Non-pigmented ciliary epithelial cell (primary cell): ENCODE measurements at regions not wholly inside any gene's neighbourhood (a gene's known extent, or its start where the extent isn't known, plus 50 kb on each side); places are given as distances from the start of the nearest gene placed in this dataset.

ENCODE experiments used
- DNase-seq: peaks from one replicate; pipeline ENCODE4 v3.0.0-alpha.2; 2010; ENCODE audit warnings: low read depth

- no peak for DNase-seq
Observed at GRCh38 chr2:59074071-59074470, 832.9 kb upstream of the FANCL start.

- DNase-seq: no peak
Observed at GRCh38 chr2:59073286-59073685, 832.2 kb upstream of the FANCL start.

GRCh38 chr2:59068255-59068654 is 827.1 kb upstream of the FANCL start:
- DNase-seq: no peak

- no peak for DNase-seq
Observed at GRCh38 chr2:59066787-59067399, 825.8 kb upstream of the FANCL start.

- DNase-seq: no peak
Observed at GRCh38 chr2:59047373-59047995, 806.4 kb upstream of the FANCL start.

- DNase-seq: no peak
Observed at GRCh38 chr2:59046401-59047372, 805.6 kb upstream of the FANCL start.

GRCh38 chr2:59044736-59045135 is 803.6 kb upstream of the FANCL start:
- no peak for DNase-seq

- no peak for DNase-seq
Observed at GRCh38 chr2:59041139-59041538, 800.0 kb upstream of the FANCL start.

GRCh38 chr2:59034837-59035236 is 793.7 kb upstream of the FANCL start:
- DNase-seq: no peak

GRCh38 chr2:59034106-59034505 is 793.0 kb upstream of the FANCL start:
- DNase-seq: no peak

- DNase-seq: no peak
Observed at GRCh38 chr2:59033661-59034060, 792.5 kb upstream of the FANCL start.

GRCh38 chr2:59032499-59032898 is 791.4 kb upstream of the FANCL start:
- no peak for DNase-seq

GRCh38 chr2:59029058-59029457 is 787.9 kb upstream of the FANCL start:
- DNase-seq: no peak

- DNase-seq: no peak
Observed at GRCh38 chr2:59027320-59027719, 786.2 kb upstream of the FANCL start.

- no peak for DNase-seq
Observed at GRCh38 chr2:59025157-59025757, 784.1 kb upstream of the FANCL start.

- DNase-seq: no peak
Observed at GRCh38 chr2:59021786-59022185, 780.7 kb upstream of the FANCL start.

GRCh38 chr2:59019566-59020159 is 778.5 kb upstream of the FANCL start:
- DNase-seq: no peak

GRCh38 chr2:59018737-59019136 is 777.6 kb upstream of the FANCL start:
- DNase-seq: no peak

GRCh38 chr2:59015027-59015426 is 773.9 kb upstream of the FANCL start:
- DNase-seq: no peak

GRCh38 chr2:59012971-59013370 is 771.8 kb upstream of the FANCL start:
- DNase-seq: no peak

- DNase-seq: no peak
Observed at GRCh38 chr2:59012234-59012633, 771.1 kb upstream of the FANCL start.

GRCh38 chr2:59008950-59009349 is 767.8 kb upstream of the FANCL start:
- DNase-seq: no peak
